Effector CD4-positive, alpha-beta T cell (primary cell): ENCODE measurements at regions not wholly inside any gene's neighbourhood (a gene's known extent, or its start where the extent isn't known, plus 50 kb on each side); places are given as distances from the start of the nearest gene placed in this dataset.
A peak's percentile ranks its signal among the peaks of the same experiment; 100 is the strongest.

Source experiments
- DNase-seq: peaks from one replicate; pipeline ENCODE4 v3.0.0-alpha.2; 2020

- no peak for DNase-seq
Measured at GRCh38 chr19:30673336-30673735, 301.2 kb downstream of the ZNF536 start.

GRCh38 chr19:30672926-30673325 lies 300.7 kb downstream of the ZNF536 start:
- no peak for DNase-seq

- DNase-seq = no peak
Measured at GRCh38 chr19:30671622-30672051, 299.5 kb downstream of the ZNF536 start.

GRCh38 chr19:30671367-30671619 lies 299.1 kb downstream of the ZNF536 start:
- no peak for DNase-seq

- DNase-seq = no peak
Measured at GRCh38 chr19:30670562-30671366, 298.6 kb downstream of the ZNF536 start.

- no peak for DNase-seq
Measured at GRCh38 chr19:30670011-30670329, 297.8 kb downstream of the ZNF536 start.

- peak; percentile 26 for DNase-seq
Measured at GRCh38 chr19:30669329-30670010, 297.3 kb downstream of the ZNF536 start.

- DNase-seq = no peak
Measured at GRCh38 chr19:30668521-30669155, 296.5 kb downstream of the ZNF536 start.

- no peak for DNase-seq
Measured at GRCh38 chr19:30667746-30668145, 295.6 kb downstream of the ZNF536 start.

- no peak for DNase-seq
Measured at GRCh38 chr19:30667227-30667626, 295.0 kb downstream of the ZNF536 start.

GRCh38 chr19:30666301-30666803 lies 294.2 kb downstream of the ZNF536 start:
- peak; percentile 24 for DNase-seq

- no peak for DNase-seq
Measured at GRCh38 chr19:30665449-30665848, 293.3 kb downstream of the ZNF536 start.

- DNase-seq = no peak
Measured at GRCh38 chr19:30663611-30664174, 291.5 kb downstream of the ZNF536 start.

- DNase-seq = no peak
Measured at GRCh38 chr19:30662211-30662861, 290.2 kb downstream of the ZNF536 start.

- no peak for DNase-seq
Measured at GRCh38 chr19:30659638-30660037, 287.5 kb downstream of the ZNF536 start.

- no peak for DNase-seq
Measured at GRCh38 chr19:30656520-30657100, 284.4 kb downstream of the ZNF536 start.

GRCh38 chr19:30653646-30654386 lies 281.6 kb downstream of the ZNF536 start:
- DNase-seq = no peak

GRCh38 chr19:30652751-30653150 lies 280.6 kb downstream of the ZNF536 start:
- no peak for DNase-seq

- DNase-seq = no peak
Measured at GRCh38 chr19:30651691-30652090, 279.5 kb downstream of the ZNF536 start.

- DNase-seq = no peak
Measured at GRCh38 chr19:30651066-30651465, 278.9 kb downstream of the ZNF536 start.

GRCh38 chr19:30649934-30650614 lies 277.9 kb downstream of the ZNF536 start:
- DNase-seq = no peak
